ENCODE measurements at regions not wholly inside any gene's neighbourhood (a gene's known extent, or its start where the extent isn't known, plus 50 kb on each side); places are given as distances from the start of the nearest gene placed in this dataset.

DNA sequence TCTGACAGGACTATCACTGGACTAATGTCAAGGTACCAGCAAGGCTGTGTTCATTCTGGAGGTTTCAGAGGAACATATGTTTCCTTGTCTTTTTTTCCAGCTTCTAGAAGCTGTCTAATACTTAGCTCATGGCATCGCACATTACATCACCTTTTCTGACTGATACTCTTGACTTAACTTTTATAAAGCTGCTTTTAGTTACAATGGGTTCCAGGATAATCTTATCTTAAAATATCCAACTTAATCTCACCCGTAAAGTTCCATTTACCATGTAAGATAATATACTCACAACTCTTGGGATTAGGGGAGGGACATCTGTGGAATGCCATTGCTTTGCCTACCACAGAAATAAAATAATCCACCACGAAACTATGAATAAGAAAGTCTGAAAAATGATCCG, 394.2 kb downstream of the CDH19 start:
- H2AFZ ChIP-seq, result 0 out of 2 replicates have a peak overlapping the region, but pooled peaks have one; percentile 53
- DNase-seq, result no peak
- H3K9me3 ChIP-seq (ENCODE audit: insufficient read depth, low read depth), result no peaks in the 10 kb centered on the region; the same call in 1 of the 2 replicates
- H3K4me2 ChIP-seq, result no peak overlapping the region
- no peak overlapping the region for H3K4me3 ChIP-seq
- no peaks in the 10 kb centered on the region for H4K20me1 ChIP-seq (ENCODE audit: insufficient read depth)
- no peaks in the 10 kb centered on the region for H3F3A ChIP-seq (ENCODE audit: insufficient read depth, low read depth)
- H3K27me3 ChIP-seq (ENCODE audit: insufficient read depth, low read depth), result no peaks in the 10 kb centered on the region
- H3K36me3 ChIP-seq (ENCODE audit: low read depth), result no peaks in the 10 kb centered on the region
- intact Hi-C loops (cut with micrococcal nuclease; ENCODE audit: unreplicated experiment), result no loop called here
- BruUV-seq (replicated peaks), result no TSS peak
- TF ChIP-seq, protein P1, sequence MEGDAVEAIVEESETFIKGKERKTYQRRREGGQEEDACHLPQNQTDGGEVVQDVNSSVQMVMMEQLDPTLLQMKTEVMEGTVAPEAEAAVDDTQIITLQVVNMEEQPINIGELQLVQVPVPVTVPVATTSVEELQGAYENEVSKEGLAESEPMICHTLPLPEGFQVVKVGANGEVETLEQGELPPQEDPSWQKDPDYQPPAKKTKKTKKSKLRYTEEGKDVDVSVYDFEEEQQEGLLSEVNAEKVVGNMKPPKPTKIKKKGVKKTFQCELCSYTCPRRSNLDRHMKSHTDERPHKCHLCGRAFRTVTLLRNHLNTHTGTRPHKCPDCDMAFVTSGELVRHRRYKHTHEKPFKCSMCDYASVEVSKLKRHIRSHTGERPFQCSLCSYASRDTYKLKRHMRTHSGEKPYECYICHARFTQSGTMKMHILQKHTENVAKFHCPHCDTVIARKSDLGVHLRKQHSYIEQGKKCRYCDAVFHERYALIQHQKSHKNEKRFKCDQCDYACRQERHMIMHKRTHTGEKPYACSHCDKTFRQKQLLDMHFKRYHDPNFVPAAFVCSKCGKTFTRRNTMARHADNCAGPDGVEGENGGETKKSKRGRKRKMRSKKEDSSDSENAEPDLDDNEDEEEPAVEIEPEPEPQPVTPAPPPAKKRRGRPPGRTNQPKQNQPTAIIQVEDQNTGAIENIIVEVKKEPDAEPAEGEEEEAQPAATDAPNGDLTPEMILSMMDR (conservative IDR thresholded peaks at IDR 0.05), result no peak
- no peak for TF ChIP-seq EZH2 (IDR thresholded peaks at IDR 0.05; ENCODE audit: low read depth)
- H3K79me2 ChIP-seq (ENCODE audit: low read depth), result no peaks in the 10 kb centered on the region
- H3K9me2 ChIP-seq (ENCODE audit: insufficient read depth), result no peaks in the 10 kb centered on the region
- POLR2A ChIA-PET (ENCODE audit: unreplicated experiment), result no interaction called here
- H3K4me1 ChIP-seq (replicated peaks; ENCODE audit: insufficient read depth), result no peaks in the 10 kb centered on the region
- no peak overlapping the region for H3K27ac ChIP-seq
- CTCF ChIA-PET, result no interaction called here

- TF ChIP-seq, protein P1 (conservative IDR thresholded peaks at IDR 0.05), result no peak
- TF ChIP-seq EZH2 (IDR thresholded peaks at IDR 0.05; ENCODE audit: low read depth), result no peak
- intact Hi-C loops (cut with micrococcal nuclease; ENCODE audit: unreplicated experiment), result no loop called here
- H3K36me3 ChIP-seq (ENCODE audit: low read depth), result no peaks in the 10 kb centered on the region
- H3K9me3 ChIP-seq (ENCODE audit: insufficient read depth, low read depth), result no peaks in the 10 kb centered on the region
- H3F3A ChIP-seq (ENCODE audit: insufficient read depth, low read depth), result no peaks in the 10 kb centered on the region
- no peak overlapping the region for H3K4me3 ChIP-seq
- no TSS peak for BruUV-seq (replicated peaks)
- no peaks in the 10 kb centered on the region for H3K27me3 ChIP-seq (ENCODE audit: insufficient read depth, low read depth)
- DNase-seq, result no peak
- ChIA-PET CTCF (no interaction called here), POLR2A (ENCODE audit: unreplicated experiment) (no interaction called here)
- H3K4me2 ChIP-seq, result no peak overlapping the region
- H3K4me1 ChIP-seq (replicated peaks; ENCODE audit: insufficient read depth), result no peaks in the 10 kb centered on the region
- H2AFZ ChIP-seq, result no peak overlapping the region
- no peaks in the 10 kb centered on the region for H4K20me1 ChIP-seq (ENCODE audit: insufficient read depth)
- H3K79me2 ChIP-seq (ENCODE audit: low read depth), result no peaks in the 10 kb centered on the region
- 0 out of 2 replicates have a peak, but pooled peaks cover 6% of the 10 kb centered on the region for H3K9me2 ChIP-seq (ENCODE audit: insufficient read depth)
- no peak overlapping the region for H3K27ac ChIP-seq
Measured at GRCh38 chr18:66196805-66197204, 407.1 kb downstream of the CDH19 start.

- Histone ChIP-seq H3K9me2 (ENCODE audit: insufficient read depth) (0 out of 2 replicates have a peak, but pooled peaks cover 6% of the 10 kb centered on the region), H3K27ac (no peak overlapping the region), H3K4me2 (no peak overlapping the region), H3K27me3 (ENCODE audit: insufficient read depth, low read depth) (no peaks in the 10 kb centered on the region), H3K4me3 (no peak overlapping the region), H2AFZ (no peak overlapping the region), H3K4me1 (replicated peaks; ENCODE audit: insufficient read depth) (no peaks in the 10 kb centered on the region), H3K36me3 (ENCODE audit: low read depth) (no peaks in the 10 kb centered on the region), H3K79me2 (ENCODE audit: low read depth) (no peaks in the 10 kb centered on the region), H3K9me3 (ENCODE audit: insufficient read depth, low read depth) (no peaks in the 10 kb centered on the region), H3F3A (ENCODE audit: insufficient read depth, low read depth) (no peaks in the 10 kb centered on the region), H4K20me1 (ENCODE audit: insufficient read depth) (no peaks in the 10 kb centered on the region)
- no TSS peak for BruUV-seq (replicated peaks)
- DNase-seq, result no peak
- intact Hi-C loops (cut with micrococcal nuclease; ENCODE audit: unreplicated experiment), result no loop called here
- CTCF ChIA-PET, result no interaction called here
- POLR2A ChIA-PET (ENCODE audit: unreplicated experiment), result no interaction called here
- TF ChIP-seq EZH2 (IDR thresholded peaks at IDR 0.05; ENCODE audit: low read depth), result no peak
- TF ChIP-seq, protein P1 (conservative IDR thresholded peaks at IDR 0.05), result no peak
Measured at GRCh38 chr18:66193938-66194337, 410.0 kb downstream of the CDH19 start.

Data from PC-9 (cell line).